ENCODE measurements at regions not wholly inside any gene's neighbourhood (a gene's known extent, or its start where the extent isn't known, plus 50 kb on each side); places are given as distances from the start of the nearest gene placed in this dataset.

DNA sequence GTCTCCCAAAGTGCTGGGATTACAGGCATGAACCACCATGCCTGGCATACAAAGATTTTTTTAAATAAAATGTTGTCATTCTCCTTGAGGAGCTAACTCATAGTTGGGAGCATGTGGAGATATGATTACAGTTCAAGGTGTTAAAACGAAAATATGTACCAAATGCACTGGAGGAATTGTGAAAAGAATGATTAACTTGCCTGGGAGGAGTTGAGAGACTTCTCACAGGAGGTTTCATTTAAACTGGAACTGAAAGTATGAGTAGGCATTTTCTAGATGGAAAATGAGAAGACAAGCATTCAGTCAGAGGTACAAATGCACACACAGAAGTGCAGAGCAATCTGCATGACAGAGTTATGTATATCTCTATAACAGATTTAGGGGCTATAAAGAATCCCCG is 126.6 kb upstream of the PDE1A start:
- Histone ChIP-seq H3K4me1 (ENCODE audit: control insufficient read depth, insufficient read depth, low read length) (peaks cover 13% of the 10 kb centered on the region), H4K20me1 (ENCODE audit: control insufficient read depth, insufficient read depth) (no peaks in the 10 kb centered on the region), H3K9ac (ENCODE audit: control insufficient read depth, insufficient read depth, low read length) (no peak overlapping the region), H3K36me3 (ENCODE audit: control insufficient read depth in 2 of 2, insufficient read depth in 2 of 2, low read length in 1 of 2) (no peaks in the 10 kb centered on the region), H3K27ac (ENCODE audit: control insufficient read depth, insufficient read depth) (peak overlapping the region; percentile 53), H2AFZ (ENCODE audit: control insufficient read depth, low read depth, low read length) (peak overlapping the region; percentile 59), H3K4me2 (ENCODE audit: control insufficient read depth, insufficient read depth) (peak overlapping the region; percentile 55), H3K27me3 (replicated peaks in 1 of 2; ENCODE audit: control insufficient read depth in 2 of 2, insufficient read depth in 2 of 2, low read length in 1 of 2) (no peaks in the 10 kb centered on the region), H3K4me3 (no peak overlapping the region), H3K9me3 (replicated peaks; ENCODE audit: control insufficient read depth, insufficient read depth, low read length) (no peaks in the 10 kb centered on the region), H3K79me2 (ENCODE audit: control insufficient read depth, insufficient read depth, low read length) (no peaks in the 10 kb centered on the region)
- WGBS (ENCODE audit: insufficient coverage, insufficient replicate concordance, low lambda C conversion rate, missing lambda C conversion rate) = 27% methylated on average over 2 of the region's 2 CpGs
- CTCF ChIA-PET = interaction anchor here (2.2 kb wide), 1 partner anchor 8 kb away, joined by 6 read pairs; no protein-coding TSS in a partner anchor
- DNase-seq (ENCODE audit: low read depth, low spot score) = peak; percentile 57
- intact Hi-C loops (cut with micrococcal nuclease; ENCODE audit: unreplicated experiment) = no loop called here
- SMC1A ChIA-PET (ENCODE audit: uncharacterized antibody, unreplicated experiment) = interaction anchor here (2.1 kb wide), 1 partner anchor 14 kb away, joined by 6 read pairs; no protein-coding TSS in a partner anchor
- in situ Hi-C loops (cut with MboI) = no loop called here
- peak; percentile 99 for ATAC-seq
- POLR2A ChIA-PET = no interaction called here
- BruUV-seq (replicated peaks) = no TSS peak
- RAD21 ChIA-PET (ENCODE audit: unreplicated experiment) = no interaction called here
- FAIRE-seq = peak; percentile 59
- TF ChIP-seq EP300 (IDR thresholded peaks at IDR 0.05; ENCODE audit: borderline replicate concordance in 1 of 2, control insufficient read depth in 1 of 2, low read depth in 2 of 2, low read length in 2 of 2) = peak in 1 of 2 experiments; percentile 40; a peak in 1 of 4 replicates
- TF ChIP-seq ZNF24 (IDR thresholded peaks at IDR 0.05) = peak; percentile 57; the same call in 1 of the 2 replicates
- TF ChIP-seq GATAD2B (conservative IDR thresholded peaks at IDR 0.05; ENCODE audit: low read depth) = no peak
- TF ChIP-seq NFIC (IDR thresholded peaks at IDR 0.05; ENCODE audit: low read depth, low read length) = no peak
- peak; percentile 99 for TF ChIP-seq BACH1 (IDR thresholded peaks at IDR 0.05; ENCODE audit: borderline replicate concordance)
- TF ChIP-seq ATF7 (IDR thresholded peaks at IDR 0.05; ENCODE audit: low read depth) = peak; percentile 45; the same call in 1 of the 2 replicates
- no peak for TF ChIP-seq NRF1 (conservative IDR thresholded peaks at IDR 0.05; ENCODE audit: low read depth, low read length)
- 0 out of 2 replicates have a peak, but pooled peaks have one; percentile 47 for TF ChIP-seq IRF4 (IDR thresholded peaks at IDR 0.05; ENCODE audit: low read depth, low read length)
- TF ChIP-seq, protein P1, sequence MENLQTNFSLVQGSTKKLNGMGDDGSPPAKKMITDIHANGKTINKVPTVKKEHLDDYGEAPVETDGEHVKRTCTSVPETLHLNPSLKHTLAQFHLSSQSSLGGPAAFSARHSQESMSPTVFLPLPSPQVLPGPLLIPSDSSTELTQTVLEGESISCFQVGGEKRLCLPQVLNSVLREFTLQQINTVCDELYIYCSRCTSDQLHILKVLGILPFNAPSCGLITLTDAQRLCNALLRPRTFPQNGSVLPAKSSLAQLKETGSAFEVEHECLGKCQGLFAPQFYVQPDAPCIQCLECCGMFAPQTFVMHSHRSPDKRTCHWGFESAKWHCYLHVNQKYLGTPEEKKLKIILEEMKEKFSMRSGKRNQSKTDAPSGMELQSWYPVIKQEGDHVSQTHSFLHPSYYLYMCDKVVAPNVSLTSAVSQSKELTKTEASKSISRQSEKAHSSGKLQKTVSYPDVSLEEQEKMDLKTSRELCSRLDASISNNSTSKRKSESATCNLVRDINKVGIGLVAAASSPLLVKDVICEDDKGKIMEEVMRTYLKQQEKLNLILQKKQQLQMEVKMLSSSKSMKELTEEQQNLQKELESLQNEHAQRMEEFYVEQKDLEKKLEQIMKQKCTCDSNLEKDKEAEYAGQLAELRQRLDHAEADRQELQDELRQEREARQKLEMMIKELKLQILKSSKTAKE (IDR thresholded peaks at IDR 0.05; ENCODE audit: low read depth, poor library complexity, severe bottlenecking) = peak; percentile 33
- no peak for TF ChIP-seq FOXM1 (IDR thresholded peaks at IDR 0.05; ENCODE audit: low read depth, low read length)
- TF ChIP-seq, protein P2, sequence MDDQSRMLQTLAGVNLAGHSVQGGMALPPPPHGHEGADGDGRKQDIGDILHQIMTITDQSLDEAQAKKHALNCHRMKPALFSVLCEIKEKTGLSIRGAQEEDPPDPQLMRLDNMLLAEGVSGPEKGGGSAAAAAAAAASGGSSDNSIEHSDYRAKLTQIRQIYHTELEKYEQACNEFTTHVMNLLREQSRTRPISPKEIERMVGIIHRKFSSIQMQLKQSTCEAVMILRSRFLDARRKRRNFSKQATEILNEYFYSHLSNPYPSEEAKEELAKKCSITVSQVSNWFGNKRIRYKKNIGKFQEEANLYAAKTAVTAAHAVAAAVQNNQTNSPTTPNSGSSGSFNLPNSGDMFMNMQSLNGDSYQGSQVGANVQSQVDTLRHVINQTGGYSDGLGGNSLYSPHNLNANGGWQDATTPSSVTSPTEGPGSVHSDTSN (IDR thresholded peaks at IDR 0.05; ENCODE audit: insufficient replicate concordance, low read depth, low read length) = no peak
- peak; percentile 62 for TF ChIP-seq MTA2 (IDR thresholded peaks at IDR 0.05; ENCODE audit: low read depth)
- TF ChIP-seq, protein P3, sequence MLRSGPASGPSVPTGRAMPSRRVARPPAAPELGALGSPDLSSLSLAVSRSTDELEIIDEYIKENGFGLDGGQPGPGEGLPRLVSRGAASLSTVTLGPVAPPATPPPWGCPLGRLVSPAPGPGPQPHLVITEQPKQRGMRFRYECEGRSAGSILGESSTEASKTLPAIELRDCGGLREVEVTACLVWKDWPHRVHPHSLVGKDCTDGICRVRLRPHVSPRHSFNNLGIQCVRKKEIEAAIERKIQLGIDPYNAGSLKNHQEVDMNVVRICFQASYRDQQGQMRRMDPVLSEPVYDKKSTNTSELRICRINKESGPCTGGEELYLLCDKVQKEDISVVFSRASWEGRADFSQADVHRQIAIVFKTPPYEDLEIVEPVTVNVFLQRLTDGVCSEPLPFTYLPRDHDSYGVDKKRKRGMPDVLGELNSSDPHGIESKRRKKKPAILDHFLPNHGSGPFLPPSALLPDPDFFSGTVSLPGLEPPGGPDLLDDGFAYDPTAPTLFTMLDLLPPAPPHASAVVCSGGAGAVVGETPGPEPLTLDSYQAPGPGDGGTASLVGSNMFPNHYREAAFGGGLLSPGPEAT (IDR thresholded peaks at IDR 0.05; ENCODE audit: low read depth) = peak; percentile 78; the same call in 1 of the 2 replicates
- TF ChIP-seq DPF2 (IDR thresholded peaks at IDR 0.05) = peak; percentile 63; the same call in 1 of the 2 replicates
- no peak for TF ChIP-seq ZNF207 (IDR thresholded peaks at IDR 0.05; ENCODE audit: borderline replicate concordance)
- peak; percentile 75 for TF ChIP-seq IKZF1 (conservative IDR thresholded peaks at IDR 0.05)
- peak; percentile 44; the same call in 1 of the 2 replicates for TF ChIP-seq SPI1 (IDR thresholded peaks at IDR 0.05; ENCODE audit: borderline replicate concordance, insufficient read depth, low read depth, low read length)
- no peak for TF ChIP-seq PML (IDR thresholded peaks at IDR 0.05; ENCODE audit: low read length)
- no peak for TF ChIP-seq SIX5 (IDR thresholded peaks at IDR 0.05; ENCODE audit: low read depth, low read length, severe bottlenecking)
- no peak for TF ChIP-seq NFYB (IDR thresholded peaks at IDR 0.05; ENCODE audit: insufficient read depth, low read depth, low read length)
- no peak for TF ChIP-seq SREBF1 (IDR thresholded peaks at IDR 0.05; ENCODE audit: low read length)
- no peak for TF ChIP-seq POLR2AphosphoS2 (IDR thresholded peaks at IDR 0.05; ENCODE audit: low read depth, low read length)

Data from GM12878 (cell line).